Fibroblast of skin of left quadriceps (primary cell): ENCODE measurements at regions not wholly inside any gene's neighbourhood (a gene's known extent, or its start where the extent isn't known, plus 50 kb on each side); places are given as distances from the start of the nearest gene placed in this dataset.
"Not testable (repeated sequence)": the region's sequence is repeated elsewhere in the genome, so short reads cannot be mapped to it uniquely, and the experiment has no call there.

Experiments used
- DNase-seq, 2 experiments: peaks; one replicate each; pipeline ENCODE4 v3.0.0-alpha.2; 2013; ENCODE audit warnings: low read depth in 2 of 2

DNA sequence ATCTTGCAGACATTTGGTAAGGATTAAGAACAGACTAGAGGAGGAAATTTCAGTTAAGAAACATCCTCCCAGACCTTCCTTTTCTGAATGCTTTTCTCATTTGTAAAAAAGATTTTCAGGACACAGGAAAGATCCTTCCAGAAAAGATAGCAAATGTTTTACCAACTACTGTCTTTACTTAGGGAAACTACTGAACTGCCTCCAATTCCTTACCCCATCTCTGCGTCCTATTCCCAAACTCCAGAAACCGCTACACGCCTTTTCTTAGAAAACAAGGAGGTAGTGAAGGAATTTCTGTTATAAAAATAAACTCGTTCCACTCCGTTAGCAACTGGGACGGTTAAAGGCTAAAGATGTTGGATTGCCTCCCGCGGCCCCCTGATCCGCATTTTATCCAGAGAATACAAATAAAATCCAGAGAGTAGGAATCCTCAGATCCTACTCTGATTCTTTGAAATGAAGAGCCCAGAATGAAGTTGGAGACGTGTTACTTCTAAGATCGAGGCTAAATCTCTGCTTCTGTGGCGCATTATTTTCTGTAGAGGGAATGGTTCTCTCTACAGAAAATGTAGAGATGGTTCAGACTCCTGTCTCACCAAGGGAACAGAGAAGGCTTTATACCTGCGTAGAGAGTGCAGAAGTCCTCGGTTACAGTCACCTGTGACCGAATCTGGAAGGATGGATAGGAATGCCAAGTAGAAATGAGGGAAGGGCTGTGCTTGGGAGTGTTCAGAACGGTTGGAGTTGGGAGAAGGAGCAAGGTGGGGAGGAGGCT lies 133.0 kb downstream of the GPX5 start:
- no peak for DNase-seq

DNA sequence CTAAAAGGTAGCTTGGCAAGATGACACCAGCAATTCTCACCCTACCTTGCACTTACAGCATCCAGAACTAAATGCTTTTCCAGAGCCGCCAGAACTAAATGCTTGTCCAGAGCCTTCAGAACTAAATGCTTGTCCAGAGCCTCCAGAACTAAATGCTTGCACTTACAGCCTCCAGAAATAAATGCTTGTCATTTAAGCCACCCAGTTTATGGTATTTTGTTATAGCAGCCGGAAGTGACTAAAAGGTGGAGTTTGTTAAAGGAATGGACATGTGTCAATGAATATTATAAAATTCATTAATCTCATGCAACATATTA lies 133.5 kb downstream of the GPX5 start:
- DNase-seq = no peak

DNA sequence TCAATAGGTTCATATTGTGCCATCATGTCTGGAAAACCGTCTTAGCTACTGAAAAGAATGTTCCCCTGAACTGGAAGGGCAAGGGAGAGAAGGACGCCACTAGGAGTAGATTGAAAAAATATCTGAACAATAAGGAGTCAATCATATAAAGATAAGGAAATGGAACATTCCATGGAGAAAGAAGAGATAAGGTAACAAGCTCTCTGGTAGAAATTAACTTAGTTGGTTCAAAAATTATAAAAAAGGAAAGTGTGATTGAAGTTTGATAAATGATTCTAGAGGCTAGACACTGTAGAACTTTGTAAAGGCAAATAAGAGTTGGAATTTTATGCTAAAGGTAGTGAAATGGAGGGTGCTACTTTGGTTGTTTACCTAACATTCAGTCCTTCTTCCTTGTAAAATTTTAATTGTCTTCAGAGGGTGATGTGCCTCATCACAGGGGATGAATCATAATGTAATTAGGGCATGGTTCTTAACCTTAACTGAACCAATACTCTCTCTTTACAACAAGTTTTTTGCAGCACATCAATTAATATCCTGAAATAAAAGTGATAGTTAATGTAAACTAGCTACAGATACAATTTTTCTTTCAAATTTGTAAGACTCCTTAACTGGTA lies 135.5 kb downstream of the GPX5 start:
- DNase-seq = no peak

DNA sequence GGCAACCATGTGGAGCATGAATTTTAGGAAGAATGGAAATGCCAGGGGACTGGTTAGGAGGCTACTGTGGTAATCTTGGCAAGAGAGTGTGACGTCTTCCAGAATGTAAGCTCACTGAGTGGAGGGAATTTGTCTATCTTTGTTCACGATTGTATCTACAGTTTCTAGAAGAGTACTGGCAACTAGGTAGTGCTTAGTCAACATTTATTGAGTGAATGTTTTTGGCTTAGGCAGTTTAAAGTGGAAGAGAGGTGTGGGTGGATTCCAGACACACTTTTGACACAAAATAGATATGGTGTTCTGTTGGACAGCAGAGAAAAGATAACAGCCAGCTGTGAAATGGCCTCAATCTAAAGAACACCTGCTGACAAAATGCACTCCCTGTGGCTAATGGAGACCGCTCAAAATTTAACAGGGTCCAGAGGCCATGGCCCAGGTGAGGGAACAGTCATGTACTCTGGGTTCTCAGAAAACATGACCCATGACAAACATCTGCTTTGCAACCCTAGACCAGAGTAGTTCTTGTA lies 139.3 kb downstream of the GPX5 start:
- DNase-seq = no peak

- no peak for DNase-seq
Observed at GRCh38 chr6:28673417-28673786, 147.7 kb downstream of the GPX5 start.

DNA sequence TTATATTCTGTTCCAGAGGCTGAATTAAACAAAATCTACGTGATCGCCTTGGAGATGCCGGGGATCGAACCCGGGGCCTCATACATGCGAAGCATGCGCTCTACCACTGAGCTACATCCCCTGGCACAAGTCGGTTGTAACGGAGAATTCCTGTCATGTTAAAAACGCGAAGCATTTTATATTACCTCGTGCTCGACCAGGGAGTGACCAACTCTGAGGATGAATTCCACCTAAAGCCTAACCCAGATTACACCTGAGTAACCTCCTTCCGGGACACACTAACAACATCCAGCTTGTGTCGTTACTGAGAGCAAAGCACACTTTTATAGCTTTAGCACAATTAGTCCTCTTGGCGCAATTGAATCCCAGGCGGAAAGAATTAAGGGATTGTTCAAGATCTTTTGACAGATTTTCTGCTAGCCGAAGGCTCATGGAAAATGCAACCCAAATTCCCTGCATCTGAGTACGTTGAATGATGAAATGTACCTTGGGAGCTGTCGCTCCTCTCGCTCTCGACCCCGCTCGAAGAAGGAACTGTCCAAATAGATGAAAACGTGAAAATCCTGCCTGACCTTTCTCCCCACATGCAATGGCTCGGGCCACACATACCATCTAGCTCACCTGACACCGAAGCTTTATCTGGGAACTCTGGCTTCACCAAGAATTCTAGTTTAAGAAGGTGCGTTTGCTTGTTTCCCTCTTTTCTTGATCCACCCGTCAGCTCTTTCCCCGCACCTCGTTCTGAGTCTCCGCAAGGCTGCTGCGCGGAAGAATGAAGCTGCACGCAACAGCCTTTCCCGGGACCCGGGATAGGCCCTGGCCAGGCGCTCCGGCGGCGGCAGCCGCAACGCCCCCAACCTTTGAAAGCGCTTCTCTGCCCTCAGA lies 148.3 kb downstream of the GPX5 start:
- peak; percentile 38 to 41 for DNase-seq

DNA sequence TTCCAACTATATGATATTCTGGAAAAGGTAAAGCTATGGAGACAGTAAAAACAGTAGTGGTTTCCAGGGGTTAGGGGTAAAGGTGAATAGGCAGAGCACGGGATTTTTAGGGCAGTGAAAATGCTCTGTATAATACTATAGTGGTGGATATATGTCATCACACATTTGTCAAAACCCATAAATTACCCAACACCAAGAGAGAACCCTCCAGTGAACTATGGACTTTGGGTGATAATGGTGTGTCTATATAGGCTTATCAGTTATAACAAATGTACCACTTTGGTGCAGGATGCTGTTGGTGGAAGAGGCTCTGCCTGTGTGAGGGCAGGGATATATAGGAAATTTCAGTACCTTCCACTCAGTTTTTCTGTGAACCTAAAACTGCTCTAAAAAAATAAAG lies 149.9 kb downstream of the GPX5 start:
- no peak for DNase-seq

DNA sequence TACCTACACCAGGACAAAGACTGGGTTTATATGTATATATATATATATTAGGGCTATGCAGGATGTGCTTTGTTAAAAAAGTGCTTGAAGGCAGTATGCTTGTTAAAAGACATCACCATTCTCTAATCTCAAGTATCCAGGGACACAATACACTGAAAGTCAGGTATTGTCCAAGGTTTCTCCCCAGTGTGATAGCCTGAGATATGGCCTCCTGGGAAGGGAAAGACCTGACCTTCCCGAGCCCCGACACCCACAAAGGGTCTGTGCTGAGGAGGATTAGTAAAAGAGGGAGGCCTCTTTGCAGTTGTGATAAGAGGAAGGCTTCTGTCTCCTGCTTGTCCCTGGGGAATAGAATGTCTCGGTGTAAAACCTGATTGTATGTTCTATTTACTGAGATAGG lies 156.9 kb downstream of the GPX5 start:
- DNase-seq = no peak

DNA sequence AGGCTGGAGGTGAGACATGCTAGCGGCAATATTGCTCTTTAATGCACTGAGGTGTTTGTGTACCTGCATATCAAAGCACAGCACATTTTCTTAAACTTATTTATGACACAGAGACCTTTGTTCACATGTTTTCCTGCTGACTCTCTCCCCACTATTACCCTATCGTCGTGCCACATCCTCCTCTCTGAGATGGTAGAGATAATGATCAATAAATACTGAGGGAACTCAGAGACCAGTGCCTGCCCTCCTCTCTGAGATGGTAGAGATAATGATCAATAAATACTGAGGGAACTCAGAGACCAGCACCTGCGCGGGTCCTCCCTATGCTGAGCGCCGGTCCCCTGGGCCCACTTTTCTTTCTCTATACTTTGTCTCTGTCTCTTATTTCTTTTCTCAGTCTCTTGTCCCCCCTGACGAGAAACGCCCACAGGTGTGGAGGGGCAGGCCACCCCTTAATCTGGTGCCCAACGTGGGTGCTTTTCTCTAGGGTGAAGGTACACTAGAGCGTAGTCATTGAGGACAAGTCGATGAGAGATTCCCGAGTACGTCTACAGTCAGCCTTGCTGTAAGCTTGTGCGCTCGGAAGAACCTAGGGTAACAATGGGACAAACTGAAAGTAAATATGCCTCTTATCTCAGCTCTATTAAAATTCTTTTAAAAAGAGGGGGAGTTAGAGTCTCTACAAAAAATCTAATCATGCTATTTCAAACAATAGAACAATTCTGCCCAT lies 157.4 kb downstream of the GPX5 start:
- not testable (repeated sequence) for DNase-seq

DNA sequence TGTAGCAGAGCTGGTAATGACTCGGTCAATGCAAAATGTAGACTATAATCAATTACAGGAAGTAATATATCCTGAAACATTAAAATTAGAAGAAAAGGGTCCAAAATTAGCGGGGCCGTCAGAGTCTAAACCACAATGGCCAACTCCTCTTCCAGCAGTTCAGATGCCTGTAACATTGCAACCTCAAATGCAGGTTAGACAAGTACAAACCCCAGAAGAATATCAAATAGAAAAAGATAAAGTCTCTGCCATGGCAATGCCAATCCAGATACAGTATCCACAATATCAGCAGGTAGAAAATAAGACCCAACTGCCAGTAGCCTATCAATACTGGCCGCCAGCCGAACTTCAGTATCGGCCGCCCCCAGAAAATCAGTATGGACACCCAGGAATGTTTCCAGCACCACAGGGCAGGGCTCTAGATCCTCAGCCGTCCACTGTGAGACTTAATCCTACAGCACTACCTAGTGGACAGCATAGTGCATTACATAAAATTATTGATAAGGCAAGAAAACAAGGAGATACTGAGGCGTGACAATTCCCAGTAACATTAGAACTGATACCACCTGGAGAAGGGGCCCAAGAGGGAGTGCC lies 158.4 kb downstream of the GPX5 start:
- no peak for DNase-seq

- DNase-seq = not testable (repeated sequence)
Observed at GRCh38 chr6:28685960-28686359, 160.3 kb downstream of the GPX5 start.

DNA sequence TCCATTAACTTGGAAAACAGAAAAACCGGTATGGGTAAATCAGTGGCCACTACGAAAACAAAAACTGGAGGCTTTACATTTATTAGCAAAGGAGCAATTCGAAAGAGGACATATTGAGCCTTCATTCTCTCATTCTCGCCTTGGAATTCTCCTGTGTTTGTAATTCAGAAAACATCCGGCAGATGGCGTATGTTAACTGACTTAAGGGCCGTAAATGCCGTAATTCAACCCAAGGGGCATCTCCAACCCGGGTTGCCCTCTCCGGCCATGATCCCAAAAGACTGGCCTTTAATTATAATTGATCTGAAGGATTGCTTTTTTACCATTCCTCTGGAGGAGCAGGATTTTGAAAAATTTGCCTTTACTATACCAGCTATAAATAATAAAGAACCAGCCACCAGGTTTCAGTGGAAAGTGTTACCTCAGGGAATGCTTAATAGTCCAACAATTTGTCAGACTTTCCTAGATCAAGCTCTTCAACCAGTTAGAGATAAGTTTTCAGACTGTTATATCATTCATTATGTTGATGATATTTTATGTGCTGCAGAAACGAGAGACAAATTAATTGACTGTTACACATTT lies 160.9 kb downstream of the GPX5 start:
- peak; percentile 24 to 36 for DNase-seq

- not testable (repeated sequence) for DNase-seq
Observed at GRCh38 chr6:28687309-28687981, 161.8 kb downstream of the GPX5 start.

- DNase-seq = not testable (repeated sequence)
Observed at GRCh38 chr6:28691991-28692390, 166.3 kb downstream of the GPX5 start.

DNA sequence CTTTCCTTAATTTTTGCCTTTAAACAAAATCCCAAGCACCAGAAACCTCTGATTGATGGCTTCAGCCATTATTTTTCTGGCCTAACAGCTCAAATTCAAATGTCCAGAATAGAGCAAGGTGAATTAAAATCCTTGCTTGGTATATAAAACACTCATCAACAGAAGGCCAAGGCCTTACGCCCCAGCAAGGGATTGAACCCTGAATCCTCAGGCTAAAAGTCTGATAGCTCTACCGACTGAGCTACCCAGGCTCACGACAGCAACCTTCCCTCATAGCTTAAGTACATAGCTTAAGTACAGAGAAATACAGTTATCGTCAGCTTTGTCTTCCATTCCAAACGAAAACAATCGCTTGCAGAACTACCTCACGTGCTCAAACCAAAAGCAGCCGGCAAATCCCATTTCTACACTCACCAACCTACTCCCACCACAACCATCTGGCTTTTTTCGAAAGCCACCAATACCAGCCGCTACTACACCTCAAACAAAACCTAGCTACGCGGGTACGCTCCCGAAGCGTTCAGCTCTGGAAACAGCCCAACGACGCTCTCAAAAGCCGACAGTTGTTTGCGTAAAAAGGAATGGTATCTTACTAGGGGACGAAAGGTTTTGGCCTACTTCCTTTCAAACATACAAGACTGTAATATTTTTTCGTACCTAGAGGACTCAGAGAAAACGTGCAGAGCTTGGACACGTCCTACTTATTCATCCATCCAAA lies 167.5 kb downstream of the GPX5 start:
- no peak for DNase-seq

DNA sequence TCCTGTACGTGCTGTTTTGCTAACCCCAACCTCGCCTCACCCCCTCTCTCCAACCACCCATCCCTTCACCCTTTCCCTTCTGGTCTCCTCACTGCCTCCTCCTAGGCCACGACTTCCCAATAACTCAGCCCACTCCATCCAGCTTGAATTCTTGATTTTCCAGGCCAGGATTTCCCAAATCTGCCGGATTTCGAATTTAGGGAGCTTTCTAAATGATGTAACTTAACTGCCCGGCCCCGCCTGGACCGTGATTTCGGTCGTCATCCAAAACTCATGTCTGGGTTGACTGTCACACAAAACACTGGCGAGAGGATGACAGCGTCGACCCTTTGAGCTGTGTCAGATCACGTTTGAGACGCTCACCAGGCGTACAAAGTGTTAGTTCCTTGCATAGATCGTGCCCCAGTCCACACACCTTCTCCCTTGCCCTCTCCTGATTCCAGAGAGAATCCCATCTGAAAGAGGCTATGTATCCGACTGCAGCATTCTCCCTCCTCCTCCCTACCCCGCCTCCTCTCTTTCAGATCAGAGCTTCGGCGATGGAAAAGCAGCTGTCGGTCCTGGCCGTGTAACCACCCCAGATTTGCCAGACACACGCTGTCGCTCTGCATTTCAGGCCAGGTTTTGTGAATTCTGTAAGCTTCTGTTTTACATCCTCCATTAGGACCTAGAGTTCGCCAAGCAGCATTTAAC lies 168.2 kb downstream of the GPX5 start:
- DNase-seq = no peak

- DNase-seq = no peak
Observed at GRCh38 chr6:28695715-28696114, 170.0 kb downstream of the GPX5 start.

DNA sequence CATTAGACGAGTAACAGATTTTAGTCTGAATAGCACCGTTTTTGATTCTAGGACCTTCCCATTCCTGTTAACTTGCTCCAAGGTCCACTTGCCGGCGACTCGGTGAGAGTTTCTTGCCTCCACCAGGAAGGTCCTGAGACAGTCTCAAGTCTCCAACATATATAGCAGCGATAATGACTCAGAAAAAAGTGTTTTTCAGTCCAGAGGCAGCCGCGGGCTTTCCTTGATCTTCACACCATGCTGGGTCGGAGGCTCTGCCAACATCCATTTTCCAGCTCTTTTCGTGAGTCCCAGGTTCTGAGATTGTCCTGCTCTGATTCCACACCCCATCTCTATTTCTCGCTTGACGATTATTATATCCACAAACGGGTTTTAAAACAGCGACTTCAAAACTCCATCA lies 170.5 kb downstream of the GPX5 start:
- DNase-seq = no peak

DNA sequence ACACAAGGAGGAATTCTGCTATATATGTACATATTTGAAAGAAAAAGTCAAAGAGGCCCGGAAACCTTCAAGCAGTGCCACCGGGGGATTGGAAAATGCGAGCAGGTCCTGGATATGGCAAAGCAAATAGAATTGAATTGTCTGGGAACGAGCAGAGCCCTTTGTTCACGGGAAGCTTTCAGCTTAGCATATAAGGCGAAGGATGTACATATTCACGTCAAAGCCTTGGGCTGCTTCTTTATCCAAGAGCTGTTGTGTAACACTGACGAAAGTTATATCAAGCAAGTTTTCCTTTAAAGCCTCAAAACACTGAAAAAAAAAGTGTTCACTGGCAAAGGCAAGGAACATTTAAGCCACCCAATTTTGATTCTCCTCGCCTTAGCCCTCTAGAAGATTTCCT lies 171.0 kb downstream of the GPX5 start:
- DNase-seq = no peak
